Memory B cell (primary cell): ENCODE measurements at regions not wholly inside any gene's neighbourhood (a gene's known extent, or its start where the extent isn't known, plus 50 kb on each side); places are given as distances from the start of the nearest gene placed in this dataset.

Source experiments
- ATAC-seq: fragments of 150-1000 bp; cut with Tn5 transposase; 2 replicates; pipeline ENCODE4 v1.10.0; 2021; ENCODE audit warnings: low read depth, mild to moderate bottlenecking, moderate library complexity
- DNase-seq, 2 donors: peaks; one replicate each; pipeline ENCODE4 v3.0.0; 2022; ENCODE audit warnings: low spot score in 2 of 2
- H3K27ac Mint-ChIP-seq: one replicate; pipeline ENCODE4 v1.8.0; 2022; ENCODE audit warnings: mild to moderate bottlenecking, moderate library complexity, mixed read lengths
- H3K27me3 Mint-ChIP-seq: one replicate; pipeline ENCODE4 v1.8.0; 2022; ENCODE audit warnings: mixed read lengths
- H3K36me3 Mint-ChIP-seq: one replicate; pipeline ENCODE4 v1.8.0; 2022; ENCODE audit warnings: mild to moderate bottlenecking, mixed read lengths
- H3K4me1 Mint-ChIP-seq: one replicate; pipeline ENCODE4 v1.8.0; 2022; ENCODE audit warnings: mixed read lengths
- H3K4me3 Mint-ChIP-seq: one replicate; pipeline ENCODE4 v1.8.0; 2022; ENCODE audit warnings: mild to moderate bottlenecking, moderate library complexity, mixed read lengths
- H3K9me3 Mint-ChIP-seq: one replicate; pipeline ENCODE4 v1.8.0; 2022; ENCODE audit warnings: mixed read lengths

DNA sequence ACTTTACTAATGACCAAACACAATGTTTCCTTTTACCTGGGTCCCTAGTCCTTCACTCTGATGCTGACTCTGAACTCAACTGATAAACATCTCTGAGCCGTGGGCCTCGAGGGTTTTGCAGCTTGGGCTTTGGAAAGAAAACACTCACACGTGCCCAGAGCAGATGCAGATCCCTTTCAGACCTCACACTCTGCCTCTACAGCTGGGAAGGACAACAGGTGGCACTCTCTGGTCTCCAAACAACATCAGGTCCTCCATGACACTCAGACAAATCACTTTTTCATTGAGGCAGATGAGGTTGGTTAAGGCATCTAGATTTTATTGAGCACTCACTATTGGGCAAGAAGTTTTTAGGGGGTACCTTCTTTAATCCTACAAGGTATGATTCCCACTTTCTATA is 64.7 kb upstream of the NTRK3 start:
- Mint-ChIP-seq H3K27ac (no peak overlapping the region), H3K27me3 (peaks cover 17% of the 10 kb centered on the region), H3K36me3 (no peaks in the 10 kb centered on the region), H3K4me3 (no peak overlapping the region), H3K9me3 (peaks cover 5% of the 10 kb centered on the region), H3K4me1 (no peaks in the 10 kb centered on the region)
- DNase-seq, result no peak
- no peak for ATAC-seq

DNA sequence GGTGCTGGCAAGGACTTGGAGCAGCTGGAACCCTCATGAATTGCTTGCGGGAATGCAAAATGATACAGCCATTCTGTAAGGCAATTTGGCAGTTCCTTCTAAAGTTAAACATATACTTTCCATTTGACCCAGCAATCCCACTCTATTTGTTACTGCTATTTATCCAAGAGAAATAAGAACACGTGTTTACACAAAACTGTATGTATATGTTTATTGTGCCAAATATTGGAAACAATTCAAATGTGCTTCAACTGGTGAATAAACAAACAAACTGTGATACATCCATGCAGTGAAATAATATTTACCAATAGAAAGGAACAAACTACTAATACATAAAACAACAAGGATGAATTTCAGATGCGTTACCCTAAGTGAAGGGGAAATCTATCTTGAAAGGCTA is 60.0 kb upstream of the NTRK3 start:
- H3K27me3 Mint-ChIP-seq, result peaks cover 13% of the 10 kb centered on the region
- no peak for DNase-seq
- no peak overlapping the region for H3K27ac Mint-ChIP-seq
- no peak overlapping the region for H3K4me3 Mint-ChIP-seq
- no peaks in the 10 kb centered on the region for H3K4me1 Mint-ChIP-seq
- H3K9me3 Mint-ChIP-seq, result peaks cover 10% of the 10 kb centered on the region
- ATAC-seq, result no peak
- no peaks in the 10 kb centered on the region for H3K36me3 Mint-ChIP-seq

DNA sequence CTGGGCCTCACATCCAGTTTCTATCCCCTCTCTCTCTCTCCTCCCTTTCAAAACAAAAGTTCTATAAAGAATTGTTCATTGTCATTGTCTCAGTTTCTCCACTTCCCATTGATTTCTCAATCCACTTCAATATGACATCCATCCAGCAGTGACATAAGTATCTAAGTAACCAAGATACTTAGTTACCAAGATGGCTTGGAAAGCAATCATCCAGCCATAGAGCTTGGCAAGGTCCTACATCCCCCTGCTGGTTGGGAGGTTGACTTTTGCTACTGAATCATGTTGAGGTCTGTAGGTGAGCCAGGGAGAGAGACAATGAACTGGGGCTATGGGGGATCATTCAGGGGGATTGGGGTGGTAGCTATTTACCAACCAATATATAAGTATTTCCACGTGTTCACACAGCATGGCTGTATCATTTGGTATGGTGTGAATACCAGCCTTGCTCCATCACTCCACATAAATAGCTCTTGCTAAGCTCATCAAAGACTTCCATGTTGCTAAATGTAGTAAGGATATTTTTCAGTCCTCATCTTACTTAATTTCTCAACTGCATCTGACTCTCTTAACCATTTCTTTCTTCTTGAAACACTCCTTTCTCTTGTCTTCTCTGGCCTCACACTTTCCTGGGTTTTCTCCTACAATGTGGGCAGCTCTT is 58.8 kb upstream of the NTRK3 start:
- Mint-ChIP-seq H3K27ac (no peak overlapping the region), H3K4me1 (no peaks in the 10 kb centered on the region), H3K9me3 (peaks cover 6% of the 10 kb centered on the region), H3K36me3 (no peaks in the 10 kb centered on the region), H3K4me3 (no peak overlapping the region), H3K27me3 (peaks cover 7% of the 10 kb centered on the region)
- ATAC-seq (no peak), DNase-seq (no peak)

DNA sequence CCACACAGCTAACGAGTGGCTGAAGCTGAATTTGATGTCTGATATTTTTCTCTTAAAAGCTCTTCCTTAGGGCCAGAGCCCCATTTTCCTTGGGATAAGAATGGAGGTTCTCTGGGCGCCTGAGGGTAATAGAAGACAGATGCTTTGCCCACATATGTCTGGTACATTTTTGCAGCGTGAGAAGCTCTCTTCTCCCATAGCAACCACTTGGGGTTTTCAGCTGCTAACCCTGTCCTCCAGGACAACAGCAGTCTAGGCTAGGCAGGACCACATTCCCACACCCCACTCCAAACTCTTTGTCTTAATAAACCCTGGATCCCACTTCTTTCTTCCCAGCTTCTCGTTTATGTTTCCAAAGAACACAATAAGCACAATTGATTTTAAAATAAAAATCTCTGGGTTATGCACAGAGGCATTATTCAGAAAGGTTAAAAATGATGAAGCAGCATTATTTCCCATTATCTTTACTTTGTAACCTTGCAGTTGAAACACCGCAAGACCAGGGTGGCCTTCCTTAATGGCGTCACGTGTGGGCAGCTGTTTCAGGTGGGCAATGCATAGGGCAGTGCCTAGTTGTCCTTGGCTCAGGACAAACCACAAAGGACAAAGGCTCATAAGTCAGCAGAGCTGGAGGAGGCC is 56.5 kb upstream of the NTRK3 start:
- H3K4me3 Mint-ChIP-seq, result no peak overlapping the region
- H3K36me3 Mint-ChIP-seq, result no peaks in the 10 kb centered on the region
- H3K27me3 Mint-ChIP-seq, result peaks cover 9% of the 10 kb centered on the region
- no peaks in the 10 kb centered on the region for H3K4me1 Mint-ChIP-seq
- DNase-seq (no peak), ATAC-seq (no peak)
- H3K9me3 Mint-ChIP-seq, result peaks cover 6% of the 10 kb centered on the region
- no peak overlapping the region for H3K27ac Mint-ChIP-seq

DNA sequence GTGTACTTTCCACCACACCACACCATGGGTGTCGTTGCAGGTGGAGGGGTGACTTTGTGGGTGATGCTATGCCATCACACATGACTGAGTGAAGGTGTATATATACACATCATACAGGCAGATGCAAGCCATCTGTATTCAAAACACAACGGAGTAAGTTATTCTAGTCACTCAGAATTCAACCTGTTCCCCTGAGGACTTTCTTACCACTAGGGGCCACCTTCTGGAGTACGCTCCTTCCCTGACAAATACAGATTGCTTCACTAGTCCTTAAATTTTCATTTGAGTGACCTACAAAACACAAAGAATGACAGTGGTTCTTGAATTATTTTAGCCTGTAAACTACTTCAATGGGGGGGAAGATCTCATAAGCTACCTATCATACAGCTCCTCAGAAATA is 52.8 kb upstream of the NTRK3 start:
- no peak for ATAC-seq
- Mint-ChIP-seq H3K36me3 (no peaks in the 10 kb centered on the region), H3K27ac (no peak overlapping the region), H3K27me3 (peaks cover 4% of the 10 kb centered on the region), H3K4me1 (no peaks in the 10 kb centered on the region), H3K9me3 (no peaks in the 10 kb centered on the region), H3K4me3 (no peak overlapping the region)
- DNase-seq, result no peak

- H3K9me3 Mint-ChIP-seq, result no peaks in the 10 kb centered on the region
- no peak overlapping the region for H3K27ac Mint-ChIP-seq
- no peaks in the 10 kb centered on the region for H3K4me1 Mint-ChIP-seq
- DNase-seq, result no peak
- H3K36me3 Mint-ChIP-seq, result no peaks in the 10 kb centered on the region
- no peak for ATAC-seq
- H3K27me3 Mint-ChIP-seq, result peaks cover 4% of the 10 kb centered on the region
- H3K4me3 Mint-ChIP-seq, result no peak overlapping the region
Observed at GRCh38 chr15:88307344-88307743, 50.8 kb upstream of the NTRK3 start.
